Activated CD4-positive, alpha-beta T cell treated with anti-CD3 and anti-CD28 coated beads, Interleukin-2, amount 50 U/mL, for 24 hours (primary cell): ENCODE measurements at regions not wholly inside any gene's neighbourhood (a gene's known extent, or its start where the extent isn't known, plus 50 kb on each side); places are given as distances from the start of the nearest gene placed in this dataset.

ENCODE experiments used
- DNase-seq, 2 donors: peaks; one replicate each; pipeline ENCODE4 v3.0.0-alpha.2; 2020; ENCODE audit warnings: low read depth in 1 of 2, low spot score in 1 of 2

DNA sequence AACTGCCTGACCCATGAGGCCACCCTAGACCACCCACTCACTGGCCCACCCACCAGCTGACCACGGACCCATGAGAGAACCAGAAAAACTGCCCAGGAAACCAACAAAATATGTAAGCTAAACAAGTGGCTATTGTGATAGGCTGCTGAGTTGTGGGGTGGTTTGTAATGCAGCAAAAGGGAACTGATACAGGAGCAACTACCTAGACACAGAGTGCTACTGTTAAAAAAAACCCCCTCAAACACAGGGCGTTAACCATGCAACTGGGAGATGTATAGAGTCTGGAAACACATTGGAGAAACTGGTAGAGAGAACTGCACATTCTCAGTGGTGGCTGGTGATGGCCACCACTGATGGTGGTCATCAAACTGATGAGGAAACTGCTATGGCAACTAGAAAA lies 206.3 kb upstream of the GYPC start:
- no peak for DNase-seq

DNA sequence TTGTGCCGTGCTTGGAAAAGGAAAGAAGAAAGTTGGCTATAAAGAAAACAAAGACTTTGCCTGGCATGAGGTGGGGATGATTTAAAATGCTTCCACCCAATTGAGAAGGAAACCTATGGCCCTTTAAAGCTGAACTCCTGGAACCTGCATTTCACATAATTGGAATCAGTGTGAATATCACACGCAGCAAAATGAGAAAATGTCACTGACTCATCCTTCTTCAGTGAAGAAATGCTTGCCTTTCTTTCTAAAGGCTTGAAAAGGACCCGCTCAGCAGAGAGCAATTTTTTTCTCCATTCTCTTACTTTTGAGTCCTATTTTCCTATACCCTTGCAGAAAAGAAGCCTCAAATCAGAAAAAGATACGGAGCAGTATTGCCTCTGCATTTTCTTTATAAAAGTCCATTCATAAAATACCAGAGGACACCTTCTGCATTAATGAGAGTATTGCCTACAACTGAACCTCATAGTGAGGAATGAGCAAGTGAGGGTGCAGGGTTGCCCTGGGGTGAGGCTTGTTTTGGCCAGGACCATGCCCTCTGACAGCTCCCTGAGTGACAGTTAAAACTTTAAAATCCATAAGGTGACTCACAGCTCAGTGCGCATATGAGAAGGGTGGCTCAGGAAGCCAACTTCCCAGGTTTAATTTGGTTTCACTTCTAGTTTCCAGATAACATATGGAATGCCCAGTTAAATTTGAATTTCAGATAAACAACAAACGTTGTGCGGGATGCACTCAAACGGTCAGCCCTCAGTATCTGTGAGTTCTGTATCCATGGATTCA lies 191.9 kb upstream of the GYPC start:
- no peak for DNase-seq

DNA sequence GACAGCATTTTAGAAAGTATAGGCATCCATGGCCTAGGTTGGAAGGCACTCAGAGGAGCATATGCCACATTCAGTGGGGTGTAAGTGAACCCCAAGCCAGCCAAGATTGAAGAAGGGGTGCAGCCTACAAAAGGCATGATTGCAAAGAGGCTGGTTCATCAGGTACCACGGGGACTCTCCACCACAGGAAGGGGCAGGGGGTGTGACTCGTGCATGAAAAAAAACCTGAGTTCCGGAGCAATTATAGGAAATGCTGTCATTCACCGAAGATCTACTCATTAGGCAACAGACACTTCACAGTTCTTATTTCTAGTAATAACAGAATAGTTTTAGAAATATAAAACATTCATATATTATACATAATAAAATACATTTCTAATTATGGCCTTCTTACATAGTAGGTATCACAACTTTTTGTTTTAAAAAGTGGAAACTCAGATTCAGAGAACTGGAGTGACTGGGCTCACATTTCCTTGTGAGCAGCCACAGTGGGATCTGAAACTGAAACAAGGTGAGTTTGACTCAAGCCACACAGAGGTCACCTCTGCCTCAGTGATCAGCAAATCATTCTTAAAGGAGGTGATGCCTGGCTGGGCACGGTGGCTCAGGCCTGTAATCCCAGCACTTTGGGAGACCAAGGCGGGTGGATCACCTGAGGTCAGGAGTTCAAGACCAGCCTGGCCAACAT lies 188.4 kb upstream of the GYPC start:
- no peak for DNase-seq

DNA sequence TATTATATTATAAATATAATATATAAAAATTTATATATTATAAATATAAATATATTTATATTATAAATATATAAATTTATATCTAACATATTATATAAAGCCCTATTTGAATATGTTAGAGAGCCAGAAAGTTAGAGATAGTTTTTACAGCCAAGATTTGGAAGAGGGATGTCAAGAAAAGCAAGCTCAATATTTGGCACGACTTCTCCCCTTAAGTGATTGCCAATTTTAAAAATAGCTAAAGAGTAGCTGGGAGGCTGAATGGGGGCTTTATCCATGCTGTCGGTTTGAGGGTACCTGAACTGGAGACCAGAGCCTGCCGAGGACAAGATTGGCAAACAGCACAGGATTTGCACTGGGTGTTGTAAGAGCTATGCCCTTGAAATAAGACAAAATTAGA lies 180.9 kb upstream of the GYPC start:
- DNase-seq = no peak

DNA sequence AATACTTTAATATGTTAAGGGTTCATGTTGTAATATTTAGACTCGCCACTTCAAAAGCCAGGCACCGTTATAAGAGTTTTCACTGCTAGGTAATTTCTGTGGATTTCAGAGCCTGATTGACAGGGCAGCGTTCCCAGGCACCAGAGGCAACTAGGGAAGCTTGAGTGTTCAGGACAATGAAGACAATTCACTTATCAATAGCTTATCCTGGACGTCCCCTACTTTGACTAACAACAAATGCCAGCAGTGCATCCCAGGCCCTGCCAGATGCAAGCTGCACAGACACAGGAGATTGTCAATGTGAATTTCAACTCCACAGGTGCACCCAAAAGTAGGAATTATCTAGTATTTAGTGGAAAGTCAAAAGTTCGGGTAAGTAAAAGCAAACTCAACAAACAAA lies 179.3 kb upstream of the GYPC start:
- DNase-seq = no peak

DNA sequence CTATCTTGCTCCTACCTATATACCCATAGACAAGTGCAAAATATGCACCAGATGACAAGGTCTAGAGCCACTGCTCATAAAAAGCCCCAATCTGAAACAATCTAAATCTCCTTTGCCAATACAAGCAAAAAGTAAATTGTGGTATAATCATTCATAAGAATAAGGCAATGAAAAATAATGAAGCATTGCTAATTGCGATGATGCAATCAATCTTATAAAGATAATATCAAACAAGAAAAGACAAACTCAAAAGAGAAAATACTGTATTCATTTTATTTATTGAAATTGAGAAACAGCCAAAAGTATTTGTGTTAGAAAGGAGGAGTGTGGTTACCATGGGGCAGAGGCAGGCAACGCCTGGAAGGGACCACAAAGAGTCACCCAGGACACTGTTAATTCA lies 175.9 kb upstream of the GYPC start:
- DNase-seq = no peak

DNA sequence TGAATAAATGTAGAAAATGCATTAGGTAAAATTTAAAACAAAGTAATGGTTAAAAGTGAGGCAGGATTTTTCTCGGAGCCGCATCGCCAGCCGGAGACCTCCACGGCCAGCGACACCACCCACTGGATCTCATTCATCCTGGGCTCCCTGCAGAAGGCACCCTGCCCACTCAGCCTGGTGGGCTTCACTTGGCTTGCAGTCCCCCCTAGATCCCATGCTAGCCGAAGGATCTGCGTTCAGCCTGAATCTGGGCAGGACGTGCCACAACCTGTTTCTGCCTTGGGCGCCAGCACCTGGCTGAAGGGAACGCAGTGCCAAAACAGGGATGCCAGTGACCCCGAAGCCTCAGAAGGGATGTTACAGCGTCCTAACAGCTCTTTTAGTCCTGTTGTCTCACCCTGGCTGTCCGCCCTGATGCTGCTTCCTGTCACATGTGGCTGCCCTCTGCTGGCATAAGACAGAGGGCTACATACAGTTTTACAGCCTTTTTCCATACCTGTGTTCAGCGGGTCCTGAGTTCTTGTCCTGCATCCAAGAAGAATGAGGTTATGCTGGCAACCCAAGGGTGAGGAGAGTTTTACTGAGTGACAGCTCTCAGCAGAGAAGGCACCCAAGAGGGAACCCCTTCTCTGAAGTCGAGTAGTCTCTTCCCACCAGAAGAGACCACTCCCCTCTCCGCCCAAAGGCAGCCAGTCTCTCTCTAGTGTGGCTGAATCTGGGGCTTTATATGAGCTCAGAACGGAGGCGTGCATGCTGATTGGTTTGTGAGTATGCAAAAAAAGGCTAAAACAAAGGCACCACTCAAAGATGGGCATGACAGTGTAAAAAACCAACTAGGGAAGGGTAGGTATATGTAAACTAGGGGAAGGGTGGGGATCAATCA lies 173.1 kb upstream of the GYPC start:
- DNase-seq = no peak

GRCh38 chr2:126494593-126494992 lies 161.4 kb upstream of the GYPC start:
- no peak for DNase-seq

GRCh38 chr2:126495189-126495588 lies 160.8 kb upstream of the GYPC start:
- DNase-seq = no peak

GRCh38 chr2:126496493-126496892 lies 159.5 kb upstream of the GYPC start:
- DNase-seq = no peak

- DNase-seq = no peak
These were observed 152.5 kb upstream of the GYPC start for GRCh38 chr2:126503476-126503875.

- no peak for DNase-seq
These were observed 151.0 kb upstream of the GYPC start for GRCh38 chr2:126504949-126505348.

DNA sequence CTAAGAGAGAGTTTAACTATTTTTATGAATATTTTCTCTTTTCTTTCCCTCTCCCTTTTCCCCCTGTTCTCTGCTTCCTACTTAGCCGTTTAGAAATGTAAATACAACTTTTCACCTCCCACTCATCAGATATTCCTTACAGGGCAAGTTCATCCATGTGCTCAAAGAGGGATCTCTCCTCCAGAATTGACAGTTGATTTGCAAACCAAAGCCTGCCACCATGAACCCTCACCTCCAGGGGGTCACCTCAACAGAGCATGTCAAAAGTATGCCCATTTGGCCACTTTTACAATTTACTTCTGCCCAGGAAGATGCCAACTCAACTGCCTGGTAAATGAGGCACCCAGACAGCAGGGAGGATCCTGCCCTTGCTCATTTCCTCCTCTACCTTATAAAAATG lies 149.2 kb upstream of the GYPC start:
- no peak for DNase-seq

DNA sequence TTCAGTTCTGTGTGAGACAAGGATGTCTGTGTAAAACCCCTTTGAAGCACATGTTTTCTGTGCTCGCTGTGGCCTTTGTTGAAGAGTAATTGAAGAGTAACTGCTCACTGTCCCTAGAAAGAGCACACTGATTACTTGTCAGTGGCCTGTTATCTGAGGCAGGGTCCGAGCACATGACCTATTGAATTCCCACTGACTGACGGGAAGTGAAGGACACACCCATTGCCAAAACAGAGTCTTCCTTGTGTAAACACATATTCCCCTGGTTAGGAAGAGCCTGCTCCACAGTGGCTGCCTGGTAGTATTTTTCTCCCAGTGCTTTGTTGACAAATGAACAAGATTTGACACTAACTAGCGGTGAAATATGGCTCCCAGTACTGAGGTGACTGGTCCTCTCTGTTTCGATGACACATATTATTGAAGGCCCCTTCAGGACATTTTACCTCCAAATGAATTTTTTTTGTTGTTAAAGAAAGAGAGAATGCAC lies 148.5 kb upstream of the GYPC start:
- DNase-seq = no peak

DNA sequence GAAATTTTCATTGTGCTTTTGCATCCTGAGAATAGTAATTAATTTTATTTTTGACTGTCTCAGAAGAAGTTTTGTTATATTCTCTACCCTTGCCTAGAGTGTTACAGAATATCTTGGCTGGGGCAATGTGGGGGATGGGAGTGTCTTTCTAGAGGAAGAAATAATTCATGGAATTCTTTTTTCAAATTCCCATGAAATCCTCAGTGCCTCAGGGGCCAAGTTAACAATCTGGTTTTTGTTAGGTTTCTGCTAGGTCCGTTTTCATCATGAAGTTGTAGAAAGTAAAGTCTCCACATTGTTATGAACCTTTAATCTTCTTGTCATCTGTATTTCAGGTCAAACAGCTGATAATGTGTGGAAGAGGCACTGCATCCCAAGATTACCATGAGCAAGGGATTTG lies 145.6 kb upstream of the GYPC start:
- DNase-seq = no peak

GRCh38 chr2:126510960-126511359 lies 145.0 kb upstream of the GYPC start:
- no peak for DNase-seq

- DNase-seq = no peak
These were observed 143.9 kb upstream of the GYPC start for GRCh38 chr2:126512026-126512425.

GRCh38 chr2:126513033-126513432 lies 142.9 kb upstream of the GYPC start:
- DNase-seq = no peak

GRCh38 chr2:126515471-126515870 lies 140.5 kb upstream of the GYPC start:
- DNase-seq = no peak

- DNase-seq = no peak
These were observed 137.8 kb upstream of the GYPC start for GRCh38 chr2:126518196-126518595.

DNA sequence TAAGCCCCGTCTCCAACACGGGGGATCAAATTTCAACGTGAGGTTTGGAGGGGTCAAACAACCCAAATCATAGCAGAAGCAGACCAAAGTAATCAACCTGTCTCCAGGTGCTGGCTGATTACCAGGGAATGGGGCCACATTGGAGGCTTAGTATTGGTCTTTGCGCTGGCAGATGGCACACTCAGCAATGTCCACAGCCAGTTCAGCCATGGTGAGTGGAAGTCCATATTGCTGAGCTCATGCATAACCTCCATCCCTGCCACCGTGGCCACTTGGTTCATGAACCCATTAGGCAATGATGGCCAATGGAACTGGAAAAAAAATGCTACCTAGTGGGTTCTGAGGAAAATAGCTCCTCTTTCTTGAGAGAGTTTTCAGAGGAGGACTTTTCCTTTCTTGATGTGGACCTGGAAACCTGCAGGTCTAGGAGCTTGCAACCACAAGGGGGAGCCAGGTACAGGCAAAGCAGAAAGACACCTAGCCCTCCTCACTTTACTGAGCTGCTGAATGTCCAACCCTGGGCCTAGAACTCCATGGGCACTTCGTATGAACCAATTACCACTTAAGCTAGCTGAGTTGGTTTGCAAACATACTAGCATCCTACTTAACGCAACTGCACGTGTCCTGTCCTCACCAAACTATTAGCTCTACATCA lies 128.0 kb upstream of the GYPC start:
- DNase-seq = peak; percentile 4 to 56
